Activated T-cell treated with anti-CD3 and anti-CD28 coated beads for 1 hour (primary cell): ENCODE measurements at regions not wholly inside any gene's neighbourhood (a gene's known extent, or its start where the extent isn't known, plus 50 kb on each side); places are given as distances from the start of the nearest gene placed in this dataset.
"Not testable (repeated sequence)": the region's sequence is repeated elsewhere in the genome, so short reads cannot be mapped to it uniquely, and the experiment has no call there.

Experiments
- DNase-seq: peaks from one replicate; pipeline ENCODE4 v3.0.0-alpha.2; 2020; ENCODE audit warnings: low read depth

DNA sequence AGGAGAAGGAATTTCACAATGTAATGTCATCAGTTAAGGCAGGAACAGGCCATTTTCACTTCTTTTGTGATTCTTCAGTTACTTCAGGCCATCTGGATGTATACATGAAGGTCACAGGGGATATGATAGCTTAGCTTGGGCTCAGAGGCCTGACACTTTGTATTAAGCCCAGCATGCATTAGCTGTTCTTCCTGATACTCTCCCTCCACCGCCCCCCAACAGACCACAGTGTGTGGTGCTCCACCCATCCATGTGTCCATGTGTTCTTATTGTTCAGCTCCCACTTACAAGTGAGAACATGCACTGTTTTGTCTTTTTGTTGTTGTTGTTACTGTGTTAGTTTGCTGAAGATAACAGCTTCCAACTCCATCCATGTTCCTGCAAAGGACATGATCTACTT, 1453.4 kb downstream of the FAM181B start:
- DNase-seq, result not testable (repeated sequence)

DNA sequence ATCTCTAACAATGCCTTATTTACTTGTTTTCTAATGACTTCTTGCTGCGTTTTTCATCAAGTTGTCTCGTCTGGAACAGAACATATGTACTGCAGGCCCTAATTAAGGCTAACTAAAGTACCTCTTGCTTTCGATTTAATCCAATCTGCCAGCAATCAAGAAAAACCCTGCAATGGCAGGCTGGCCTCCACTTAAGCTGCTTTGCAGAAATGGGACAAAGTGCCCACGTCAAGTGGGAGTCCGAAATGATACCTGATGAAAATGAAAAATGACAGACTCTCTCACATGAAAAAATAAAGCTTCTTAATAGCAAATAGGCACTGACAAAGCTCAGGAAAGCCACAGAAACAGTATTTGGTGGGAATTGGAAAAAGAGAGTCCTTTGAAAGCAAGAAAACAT, 1454.7 kb downstream of the FAM181B start:
- no peak for DNase-seq

DNA sequence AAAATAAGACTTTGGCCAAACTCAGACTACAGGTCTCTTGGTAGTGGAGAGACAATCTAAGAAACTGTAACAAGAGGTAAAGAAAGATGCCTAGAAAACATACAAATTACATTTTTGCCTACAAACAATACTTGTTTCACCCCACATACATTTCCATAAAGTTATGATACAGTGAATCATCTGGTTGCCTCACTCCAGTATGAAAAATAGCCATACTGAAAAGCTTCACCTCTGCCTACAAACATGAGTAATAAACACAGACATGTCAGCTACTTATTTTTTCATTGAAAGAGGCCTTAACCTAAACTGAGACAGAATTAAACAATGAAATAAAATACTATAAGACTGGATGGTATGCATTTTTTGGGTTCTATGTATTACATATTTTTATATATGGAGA, 1463.0 kb downstream of the FAM181B start:
- DNase-seq, result no peak

DNA sequence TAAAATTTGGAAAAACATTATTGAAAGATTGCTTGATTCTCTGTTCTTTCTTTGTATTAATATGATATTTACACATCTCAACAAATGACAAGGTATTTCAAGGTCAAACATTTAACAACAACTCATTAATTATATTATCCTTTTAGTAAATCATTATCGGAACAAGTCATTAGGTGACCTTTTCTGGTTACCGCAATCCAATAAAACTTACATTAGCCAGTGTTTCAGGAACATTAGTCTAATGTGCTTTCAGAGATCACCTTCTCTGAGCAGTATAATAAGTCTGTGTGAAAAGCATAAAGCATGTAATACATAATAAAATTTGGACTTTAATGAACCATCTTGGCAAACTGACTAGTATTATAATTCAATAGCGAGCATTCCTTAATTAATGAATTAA, 1466.4 kb downstream of the FAM181B start:
- no peak for DNase-seq

DNA sequence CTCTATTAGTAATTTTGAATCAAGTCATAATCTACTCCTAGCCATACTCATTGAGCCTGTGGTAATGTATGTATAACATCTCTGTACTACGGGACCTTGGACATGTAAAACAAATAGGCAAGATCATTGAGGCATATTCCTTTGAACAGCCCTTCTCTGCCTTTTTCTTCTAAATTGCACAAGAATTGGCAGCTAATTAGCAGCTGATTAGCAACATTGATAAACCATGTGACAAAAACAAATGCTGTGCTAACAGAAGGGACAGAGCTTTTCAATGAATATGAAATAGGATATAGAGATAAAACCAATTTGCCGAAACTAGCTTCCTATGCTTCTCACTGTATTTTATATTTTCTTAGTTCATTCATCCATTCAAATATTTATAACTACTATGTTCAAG, 1474.2 kb downstream of the FAM181B start:
- no peak for DNase-seq

DNA sequence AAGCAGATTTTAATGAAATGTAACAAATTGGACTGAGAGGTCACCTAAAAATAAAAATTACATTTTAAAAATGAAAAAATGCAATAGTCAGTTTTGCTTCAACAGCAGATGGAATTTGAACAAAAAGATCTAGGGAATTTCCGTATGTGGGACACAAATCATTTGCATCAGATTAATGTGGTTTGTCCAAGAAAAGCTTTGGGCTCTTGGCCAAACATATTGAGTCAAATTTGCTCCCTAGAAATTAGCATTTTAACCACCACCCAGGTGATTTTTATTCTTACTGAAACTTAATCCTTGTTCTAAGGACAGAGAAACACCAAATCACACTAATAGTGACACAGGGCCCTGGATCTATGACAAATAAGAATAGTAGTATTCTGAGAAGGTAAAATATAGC, 1477.8 kb downstream of the FAM181B start:
- no peak for DNase-seq

DNA sequence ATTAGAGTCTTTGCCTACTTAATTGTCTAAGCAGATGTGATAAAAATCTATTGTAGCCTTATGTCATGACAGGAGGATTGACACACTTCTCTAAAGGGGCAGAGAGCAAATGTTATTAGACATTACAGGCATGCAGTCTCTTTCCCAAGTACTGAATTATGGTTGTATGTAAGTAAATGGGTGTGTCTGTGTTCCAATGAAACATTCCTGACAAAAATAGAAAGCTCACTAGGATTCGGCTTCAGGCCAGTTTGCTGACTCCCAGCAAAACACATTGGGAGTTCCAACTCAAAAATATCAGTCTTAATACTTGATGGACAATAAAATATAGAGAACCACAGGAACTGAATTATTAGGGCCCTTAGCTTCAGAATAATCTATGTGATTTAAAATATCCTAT, 1480.4 kb downstream of the FAM181B start:
- DNase-seq, result no peak

DNA sequence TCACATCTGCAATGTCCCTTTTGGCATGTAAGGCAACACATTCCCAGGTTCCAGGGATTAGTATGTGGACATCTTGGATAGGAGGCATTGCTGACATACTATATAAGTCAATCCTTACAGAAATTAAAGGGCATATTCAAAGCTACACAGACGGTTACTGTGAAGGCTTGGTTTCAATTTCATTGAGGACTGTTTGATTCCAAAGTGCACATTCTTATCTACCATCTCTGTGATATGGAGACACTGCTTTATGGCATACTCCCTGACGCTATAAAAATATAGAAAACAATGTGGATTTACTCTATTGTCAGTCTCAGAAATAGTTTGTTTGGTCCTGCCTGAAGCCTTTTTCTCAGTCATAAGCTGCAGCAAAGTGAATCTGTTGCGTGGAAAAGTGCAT, 1486.7 kb downstream of the FAM181B start:
- no peak for DNase-seq

DNA sequence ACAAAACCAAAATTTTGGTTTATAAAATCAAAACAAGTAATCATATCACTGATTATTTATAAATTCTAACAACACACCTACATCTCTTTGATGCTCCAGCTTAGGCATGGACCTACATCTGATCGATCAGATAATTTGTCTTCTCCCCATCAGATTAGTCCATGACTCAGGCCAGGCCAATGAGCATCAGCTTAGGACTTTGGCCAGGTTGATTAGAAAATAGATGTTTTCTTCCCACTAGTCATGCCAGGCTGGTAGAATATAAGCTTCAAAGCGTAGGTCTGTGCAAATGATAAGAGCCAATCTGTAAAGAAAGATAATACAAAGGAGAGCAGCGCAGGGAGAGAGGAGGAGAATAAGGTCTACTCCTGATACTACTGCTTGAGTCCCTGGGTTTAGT, 1487.9 kb downstream of the FAM181B start:
- no peak for DNase-seq

DNA sequence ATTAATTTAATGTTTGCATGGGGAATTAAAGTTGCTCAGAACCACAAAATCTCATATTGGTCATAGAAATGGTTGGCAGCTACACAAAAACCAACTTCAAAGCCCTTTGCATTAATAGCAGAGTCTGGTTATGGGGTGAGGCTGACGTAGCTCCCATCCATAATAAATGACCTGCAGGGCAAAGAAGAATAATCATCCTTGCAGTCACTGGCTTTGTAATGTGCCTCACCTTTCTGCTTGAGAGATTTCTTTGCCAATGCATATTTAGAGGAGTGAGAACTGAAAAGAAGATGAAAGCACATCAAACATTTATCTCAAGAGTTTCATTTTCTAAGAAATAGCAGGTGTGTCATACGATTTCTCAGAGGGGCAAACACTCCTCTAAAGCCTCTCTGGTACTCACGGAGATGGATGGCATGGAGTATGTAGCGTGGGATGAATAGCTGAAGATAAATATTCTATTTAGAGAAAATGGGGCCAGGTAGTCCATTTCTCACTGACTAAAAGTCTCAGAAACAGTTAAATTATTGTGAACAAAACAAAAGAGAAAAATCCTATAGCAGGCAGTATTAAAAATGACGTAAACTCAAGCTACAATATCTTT, 1491.9 kb downstream of the FAM181B start:
- DNase-seq, result no peak

DNA sequence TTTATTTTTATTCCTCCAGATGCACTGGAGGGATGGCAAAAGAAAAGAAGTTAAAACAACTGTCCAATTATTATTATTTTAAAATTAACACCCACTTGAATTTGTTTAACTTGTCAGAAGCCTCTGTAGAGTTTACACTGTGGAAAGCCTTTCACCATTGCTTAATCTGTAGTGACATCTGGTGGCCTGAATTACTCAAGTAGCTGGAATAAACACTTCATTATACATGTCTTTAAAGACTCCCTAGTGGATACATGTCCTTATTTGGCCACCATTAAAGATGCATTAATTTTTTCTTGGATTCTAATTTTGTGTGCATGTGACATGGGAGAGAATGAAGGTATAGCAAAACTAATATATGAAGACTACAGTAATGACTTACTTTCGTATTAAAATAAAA, 1496.5 kb downstream of the FAM181B start:
- DNase-seq, result no peak

DNA sequence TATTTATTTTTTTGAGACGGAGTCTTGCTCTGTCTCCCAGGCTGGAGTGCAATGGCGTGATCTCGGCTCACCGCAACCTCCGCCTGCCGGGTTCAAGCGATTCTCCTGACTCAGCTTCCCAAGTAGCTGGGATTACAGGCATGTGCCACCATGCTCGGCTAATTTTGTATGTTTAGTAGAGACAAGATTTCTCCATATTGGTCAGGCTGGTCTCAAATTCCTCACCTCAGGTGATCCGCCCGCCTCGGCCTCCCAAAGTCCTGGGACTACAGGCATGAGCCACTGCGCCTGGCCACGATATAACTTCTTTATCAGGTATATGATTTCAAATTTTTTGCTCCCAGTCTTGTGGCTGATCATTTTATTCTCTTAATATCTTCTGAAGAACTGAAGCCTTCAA, 1506.3 kb downstream of the FAM181B start:
- DNase-seq, result not testable (repeated sequence)

DNA sequence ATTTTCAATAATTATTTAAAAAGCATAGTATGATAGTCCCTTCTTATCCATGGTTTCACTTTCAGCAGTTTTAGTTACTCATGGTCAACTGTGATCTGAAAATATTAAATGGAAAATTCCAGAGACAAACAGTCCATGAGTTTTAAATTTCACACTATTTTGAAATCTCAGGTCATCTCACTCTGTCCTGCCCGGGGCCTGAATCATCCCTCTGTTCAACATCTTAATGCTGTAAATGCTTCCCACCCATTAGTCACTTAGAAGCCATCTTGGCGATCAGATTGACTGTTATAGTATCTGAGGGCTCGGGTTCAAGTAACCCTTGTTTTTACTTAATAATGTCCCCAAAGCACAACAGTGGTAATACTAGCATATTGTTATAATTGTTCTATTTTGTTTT, 1509.3 kb downstream of the FAM181B start:
- no peak for DNase-seq

DNA sequence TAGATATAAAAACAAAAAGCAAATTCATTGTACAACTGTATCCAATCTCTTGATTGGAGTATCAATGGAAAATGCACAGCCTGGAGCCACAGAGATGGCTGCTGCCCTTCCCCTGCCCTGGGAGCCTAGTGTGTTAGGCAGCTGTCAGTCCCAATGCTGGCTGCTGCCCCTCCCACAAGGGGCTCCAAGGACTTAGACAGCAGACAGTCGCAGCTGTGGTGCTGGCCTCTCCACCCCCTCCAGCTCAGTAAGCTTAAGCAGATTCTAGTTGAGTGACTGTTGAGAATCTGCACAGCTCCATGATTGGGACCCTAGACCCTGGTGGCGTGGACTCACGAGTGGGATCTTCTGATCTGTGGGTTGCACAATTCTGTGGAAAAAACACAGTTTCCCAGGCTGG, 1511.2 kb downstream of the FAM181B start:
- no peak for DNase-seq

DNA sequence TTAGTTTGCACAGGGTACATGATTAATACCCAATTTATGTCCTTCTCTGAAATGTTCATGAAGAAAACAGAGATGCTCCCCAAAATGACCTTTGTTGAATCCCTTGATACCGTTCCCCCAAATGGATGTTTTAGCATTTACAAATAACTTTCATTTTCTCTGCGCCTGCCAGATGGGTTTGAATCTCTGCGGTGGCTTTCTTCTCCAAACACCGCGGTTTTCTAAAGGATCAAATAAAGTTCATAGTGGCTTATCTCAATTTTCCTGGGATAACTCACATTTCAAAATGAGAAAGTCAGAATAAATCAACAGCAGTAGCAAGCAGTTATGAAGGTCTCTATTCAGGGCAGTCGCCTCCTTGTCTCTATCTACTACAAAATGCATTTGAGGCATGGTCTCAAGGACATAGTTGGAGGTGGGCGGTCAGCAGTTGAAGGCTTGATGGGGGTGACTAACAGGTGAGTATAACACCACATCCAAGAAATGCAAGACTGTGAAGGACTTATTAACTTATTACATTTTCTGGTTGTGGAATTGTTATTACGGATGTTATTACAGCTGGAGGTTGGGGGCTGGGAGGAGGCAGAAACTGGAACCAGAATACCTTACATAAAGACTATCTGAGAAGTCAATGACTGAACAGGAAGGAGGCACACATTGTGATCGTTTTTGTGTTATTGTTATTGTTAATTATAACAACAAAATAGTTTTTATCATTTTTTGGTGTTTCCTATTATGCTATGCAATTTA, 1513.3 kb downstream of the FAM181B start:
- no peak for DNase-seq

DNA sequence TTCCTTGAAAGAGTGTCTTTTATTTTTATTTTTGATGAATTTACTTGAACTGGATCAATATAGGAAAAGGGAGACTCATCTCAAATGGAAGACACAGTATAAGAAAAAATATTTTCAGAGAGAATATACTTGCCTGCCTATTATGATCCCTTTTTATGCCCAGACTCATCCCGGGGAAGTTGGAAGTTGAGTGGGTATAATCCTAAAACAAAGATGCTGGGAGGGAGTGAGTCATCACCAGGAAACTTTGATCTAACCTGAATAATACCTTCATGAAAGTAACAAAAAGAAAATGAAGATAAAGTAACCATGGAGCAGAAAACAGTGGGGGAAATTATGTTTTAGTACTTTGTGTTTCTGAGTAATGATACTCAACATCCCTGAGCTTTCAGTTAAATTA, 1514.0 kb downstream of the FAM181B start:
- no peak for DNase-seq

DNA sequence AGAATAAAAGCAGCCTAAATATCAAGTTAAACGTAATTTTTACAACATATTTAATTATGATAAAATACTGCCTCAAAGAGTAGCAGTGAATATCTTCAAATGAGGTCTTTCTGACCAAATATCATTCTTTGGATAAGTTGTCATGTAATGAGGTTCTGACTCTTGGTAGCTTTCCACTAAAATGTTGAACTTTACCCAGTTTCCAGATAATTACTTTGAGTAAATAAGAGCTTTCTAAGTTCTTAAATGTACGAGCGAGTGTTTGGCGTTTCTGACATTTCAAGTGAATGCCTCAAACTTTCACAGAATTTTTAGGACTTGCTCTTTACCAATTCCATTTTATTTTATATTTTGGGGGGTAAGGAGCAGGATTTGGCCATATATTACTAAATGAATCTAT, 1515.2 kb downstream of the FAM181B start:
- DNase-seq, result no peak

DNA sequence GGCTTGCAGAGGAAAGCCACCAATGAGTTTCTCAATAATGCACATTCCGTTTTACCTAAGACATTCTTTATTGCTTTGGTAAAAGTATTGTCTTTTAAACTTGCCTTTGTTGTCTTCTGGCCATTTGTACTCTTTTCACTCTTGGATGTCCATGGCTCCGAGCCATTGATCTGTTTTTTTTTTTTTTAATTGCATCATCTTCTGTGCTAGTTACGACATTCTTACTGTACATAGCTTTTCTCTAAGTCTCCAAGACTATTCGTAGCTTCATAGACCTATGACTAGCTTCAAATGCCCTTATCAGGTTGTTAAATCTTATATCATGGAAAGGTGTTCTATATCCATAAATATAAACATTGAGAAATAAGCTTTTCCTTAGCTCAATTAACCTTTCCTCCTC, 1522.6 kb downstream of the FAM181B start:
- DNase-seq, result no peak

DNA sequence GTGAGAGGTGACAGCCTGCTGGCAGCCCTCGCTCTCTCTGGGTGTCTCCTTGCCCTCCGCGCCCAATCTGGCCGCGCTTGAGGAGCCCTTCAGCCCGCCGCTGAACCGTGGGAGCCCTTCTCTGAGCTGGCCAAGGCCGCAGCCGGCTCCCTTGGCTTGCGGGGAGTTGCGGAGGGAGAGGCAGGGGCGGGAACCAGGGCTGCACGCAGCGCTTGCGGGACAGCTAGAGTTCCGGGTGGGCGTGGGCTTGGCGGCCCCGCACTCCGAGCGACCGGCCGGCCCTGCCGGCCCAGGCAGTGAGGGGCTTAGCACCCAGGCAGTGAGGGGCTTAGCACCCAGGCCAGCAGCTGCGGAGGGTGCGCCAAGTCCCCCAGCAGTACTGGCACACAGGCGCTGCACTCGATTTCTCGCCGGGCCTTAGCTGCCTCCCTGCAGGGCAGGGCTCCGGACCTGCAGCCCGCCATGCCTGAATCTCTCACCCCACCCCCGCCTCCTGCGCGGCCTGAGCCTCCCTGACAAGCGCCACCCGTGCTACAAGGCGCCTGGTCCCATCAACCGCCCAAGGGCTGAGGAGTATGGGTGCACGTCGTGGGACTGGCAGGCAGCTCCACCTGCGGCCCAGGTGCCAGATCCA, 1526.1 kb downstream of the FAM181B start:
- no peak for DNase-seq

DNA sequence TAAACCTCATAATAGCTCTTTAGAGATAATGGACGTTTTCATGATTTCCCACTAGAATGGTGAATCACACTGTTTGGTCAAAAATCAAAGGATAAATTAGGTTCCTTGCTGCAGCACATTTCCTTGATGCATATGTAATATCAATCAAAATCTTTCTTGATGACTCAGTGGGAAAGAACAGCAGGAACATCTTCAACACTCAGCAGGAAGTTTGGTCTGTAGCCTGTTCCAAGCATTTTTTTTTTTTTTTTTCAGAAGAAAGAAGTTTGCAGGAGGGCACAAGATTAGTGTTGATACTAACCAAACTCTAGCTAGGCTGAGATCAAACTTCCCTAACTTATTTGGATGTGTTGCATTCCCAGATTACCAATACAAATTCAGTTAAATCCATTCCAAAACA, 1529.8 kb downstream of the FAM181B start:
- no peak for DNase-seq

DNA sequence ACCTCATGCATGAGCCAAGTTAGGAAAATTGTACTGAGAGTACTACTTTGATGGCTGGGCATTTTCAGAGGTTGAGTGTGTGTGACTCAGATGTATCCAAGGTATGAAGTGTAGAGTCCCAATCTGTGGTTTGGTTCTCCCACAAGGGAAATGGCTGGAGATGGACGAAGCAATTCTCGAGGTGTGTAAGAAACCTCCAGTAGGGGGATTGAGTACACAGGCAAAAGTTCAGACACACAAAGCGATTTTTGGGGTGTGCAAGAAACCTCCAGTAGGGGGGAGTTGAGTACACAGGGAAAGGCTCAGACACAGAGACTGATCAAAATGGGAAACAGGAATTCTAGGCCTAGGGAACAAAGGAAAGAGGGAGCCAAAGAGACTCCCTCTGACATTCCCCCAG, 1536.3 kb downstream of the FAM181B start:
- DNase-seq, result no peak

DNA sequence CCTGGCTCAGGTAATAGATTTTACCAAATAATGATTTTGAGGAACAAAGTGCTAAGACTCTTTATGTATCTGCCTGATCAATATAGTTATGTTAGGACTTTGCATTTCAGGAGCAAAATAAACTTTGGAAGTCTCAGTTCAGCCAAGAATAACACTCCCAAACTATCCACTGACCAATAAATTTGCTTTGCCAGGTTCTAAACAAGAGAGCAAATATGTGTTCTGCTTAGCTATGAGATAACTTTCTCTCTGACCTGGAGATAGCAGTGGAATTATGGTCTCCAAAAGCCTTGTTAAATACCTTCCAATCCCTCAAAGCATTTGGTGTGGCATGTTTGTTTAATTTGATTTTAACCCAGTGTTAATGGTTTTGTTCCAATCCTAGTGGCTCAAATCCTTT, 1541.1 kb downstream of the FAM181B start:
- DNase-seq, result no peak

DNA sequence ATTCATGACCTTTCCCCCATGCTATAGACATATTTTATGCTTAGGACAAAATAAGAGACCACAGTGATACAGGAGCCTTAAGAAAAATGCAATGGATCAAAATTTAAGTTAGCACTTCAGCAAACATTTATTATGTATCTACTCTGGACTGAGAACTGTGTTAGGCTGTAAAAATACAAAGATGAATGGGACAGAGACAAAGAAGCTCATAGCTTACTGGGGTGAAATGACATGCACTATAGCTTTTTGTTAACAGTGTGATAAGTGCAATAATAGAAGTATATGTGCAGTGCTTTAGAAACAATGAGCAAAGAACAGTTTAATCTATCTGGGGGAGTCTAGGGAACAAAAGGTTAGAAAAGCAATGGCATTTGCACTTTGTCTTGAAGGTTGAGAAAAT, 1543.1 kb downstream of the FAM181B start:
- DNase-seq, result no peak

DNA sequence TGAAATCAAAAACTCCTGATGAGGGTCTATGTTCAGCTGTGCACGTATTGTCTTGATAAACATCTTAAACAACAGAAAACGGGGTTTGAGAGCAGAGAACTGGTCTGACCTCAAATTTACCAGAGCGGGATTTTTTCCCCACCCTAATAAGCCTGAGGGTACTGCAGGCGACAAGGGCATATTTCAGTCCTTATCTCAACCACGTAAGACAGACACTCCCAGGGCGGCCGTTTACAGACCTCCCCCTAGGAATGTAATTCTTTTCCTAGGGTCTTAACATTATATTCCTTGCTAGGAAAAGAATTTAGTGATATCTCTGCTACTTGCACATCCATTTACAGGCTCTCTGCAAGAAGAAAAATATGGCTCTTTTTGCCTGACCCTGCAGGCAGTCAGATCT, 1546.6 kb downstream of the FAM181B start:
- DNase-seq, result not testable (repeated sequence)
